Neuronal stem cell (in vitro differentiated cells): ENCODE measurements at regions not wholly inside any gene's neighbourhood (a gene's known extent, or its start where the extent isn't known, plus 50 kb on each side); places are given as distances from the start of the nearest gene placed in this dataset.
"Not testable (repeated sequence)": the region's sequence is repeated elsewhere in the genome, so short reads cannot be mapped to it uniquely, and the experiment has no call there.

Experiments
- DNase-seq: peaks from one replicate; pipeline ENCODE4 v3.0.0-alpha.2; 2013; ENCODE audit warnings: low spot score
- H2AFZ ChIP-seq: one replicate; pipeline ENCODE4 v1.6.1; 2013; ENCODE audit warnings: mild to moderate bottlenecking, low read length, inconsistent platforms
- H2AK5ac ChIP-seq: 2 replicates; pipeline ENCODE4 v1.6.1; 2013; ENCODE audit warnings: low read depth, mild to moderate bottlenecking, inconsistent platforms, low read length, moderate library complexity, mixed read lengths
- H2BK120ac ChIP-seq: 2 replicates; pipeline ENCODE4 v1.6.1; 2013; ENCODE audit warnings: low read depth, mild to moderate bottlenecking, inconsistent platforms, low read length, moderate library complexity, mixed read lengths
- H2BK12ac ChIP-seq: one replicate; pipeline ENCODE4 v1.6.1; 2013; ENCODE audit warnings: low read length, inconsistent platforms
- H2BK15ac ChIP-seq: 2 replicates; pipeline ENCODE4 v1.6.1; 2013; ENCODE audit warnings: mild to moderate bottlenecking, low read length, inconsistent platforms, mixed read lengths
- H2BK5ac ChIP-seq: one replicate; pipeline ENCODE4 v1.6.1; 2013; ENCODE audit warnings: inconsistent platforms, mild to moderate bottlenecking, low read length, moderate library complexity
- H3K14ac ChIP-seq: one replicate; pipeline ENCODE4 v1.6.1; 2013; ENCODE audit warnings: low read length, inconsistent platforms
- H3K18ac ChIP-seq: 2 replicates; pipeline ENCODE4 v1.6.1; 2013; ENCODE audit warnings: low read length, inconsistent platforms
- H3K23ac ChIP-seq: 2 replicates; pipeline ENCODE4 v1.6.1; 2013; ENCODE audit warnings: low read depth, mild to moderate bottlenecking, mixed read lengths, low read length, inconsistent platforms; ENCODE audit not compliant: poor library complexity
- H3K27ac ChIP-seq: replicated peaks from 3 replicates; pipeline ENCODE4 v1.5.1; 2013; ENCODE audit warnings: low read length, inconsistent platforms
- H3K27me3 ChIP-seq, 3 experiments: 2 replicates each; pipeline ENCODE4 v1.6.1; 2013; ENCODE audit warnings: low read length in 3 of 3, mild to moderate bottlenecking in 2 of 3, inconsistent platforms in 1 of 3, low read depth in 1 of 3, mixed read lengths in 1 of 3, moderate library complexity in 1 of 3; ENCODE audit not compliant: control insufficient read depth in 3 of 3, insufficient read depth in 3 of 3
- H3K36me3 ChIP-seq, 2 donors: replicated peaks in 1 of 2; 2 replicates each; pipeline ENCODE4 v1.6.1; 2013; ENCODE audit warnings: low read length in 2 of 2; ENCODE audit not compliant: control insufficient read depth in 2 of 2, insufficient read depth in 2 of 2
- H3K4ac ChIP-seq: 2 replicates; pipeline ENCODE4 v1.6.1; 2013; ENCODE audit warnings: inconsistent platforms, mild to moderate bottlenecking, low read length, moderate library complexity
- H3K4me1 ChIP-seq, 2 donors: 1 replicate in 1 of 2; 2 replicates in 1 of 2; pipeline ENCODE4 v1.6.1; 2013; ENCODE audit warnings: low read length in 2 of 2, low read depth in 1 of 2; ENCODE audit not compliant: control insufficient read depth in 2 of 2, insufficient read depth in 1 of 2
- H3K4me2 ChIP-seq: one replicate; pipeline ENCODE4 v1.6.1; 2013; ENCODE audit warnings: mild to moderate bottlenecking, low read length, inconsistent platforms; ENCODE audit not compliant: insufficient read depth, poor library complexity, severe bottlenecking
- H3K4me3 ChIP-seq, 2 donors: 2 replicates each; pipeline ENCODE4 v1.5.1; 2013; ENCODE audit warnings: low read length in 2 of 2, mild to moderate bottlenecking in 2 of 2, inconsistent platforms in 1 of 2, moderate library complexity in 1 of 2
- H3K79me1 ChIP-seq: one replicate; pipeline ENCODE4 v1.6.1; 2013; ENCODE audit warnings: low read depth, mild to moderate bottlenecking, inconsistent platforms, low read length, moderate library complexity
- H3K9ac ChIP-seq: one replicate; pipeline ENCODE4 v1.6.1; 2013; ENCODE audit warnings: mild to moderate bottlenecking, low read depth, low read length, inconsistent platforms; ENCODE audit not compliant: poor library complexity
- H3K9me3 ChIP-seq, 2 donors: replicated peaks in 1 of 2; 2 replicates each; pipeline versions ENCODE3 to v1.6.1; 2013; ENCODE audit warnings: low read length in 2 of 2, mild to moderate bottlenecking in 2 of 2, inconsistent platforms in 1 of 2, low read depth in 1 of 2, mixed read lengths in 1 of 2, moderate library complexity in 1 of 2; ENCODE audit not compliant: control insufficient read depth in 2 of 2, insufficient read depth in 1 of 2
- H4K8ac ChIP-seq: one replicate; pipeline ENCODE4 v1.6.1; 2013; ENCODE audit warnings: low read depth, mild to moderate bottlenecking, inconsistent platforms, low read length, moderate library complexity
- H4K91ac ChIP-seq: one replicate; pipeline ENCODE4 v1.6.1; 2013; ENCODE audit warnings: low read length, low read depth, mild to moderate bottlenecking, inconsistent platforms; ENCODE audit not compliant: poor library complexity
- WGBS, 2 donors: extraction: QIAGEN DNeasy Blood & Tissue Kit; methylation state at CpG; one replicate each; pipeline ENCODE4 v1.1.7; 2013; ENCODE audit warnings: missing lambda C conversion rate in 2 of 2, mixed read lengths in 1 of 2; ENCODE audit not compliant: insufficient read length in 2 of 2, insufficient replicate concordance in 1 of 2; ENCODE audit errors: extremely low coverage in 2 of 2; 5-methylcytosine and 5-hydroxymethylcytosine counted together

- WGBS, 2 donors, result no CpG with 5 or more reads among the region's 13 CpGs
- Histone ChIP-seq H4K8ac (no peak overlapping the region), H4K91ac (no peak overlapping the region), H3K9me3 (peaks cover 4% of the 10 kb centered on the region in 2 donors), H2BK15ac (no peak overlapping the region), H3K27me3 (no peaks in the 10 kb centered on the region), H3K4me2 (no peak overlapping the region), H3K4me1 (no peaks in the 10 kb centered on the region), H2AFZ (no peak overlapping the region), H3K27ac (no peak overlapping the region), H3K4ac (no peak overlapping the region), H3K9ac (no peak overlapping the region), H2BK120ac (no peak overlapping the region), H3K79me1 (no peaks in the 10 kb centered on the region), H3K14ac (no peak overlapping the region), H3K23ac (no peak overlapping the region), H3K4me3 (no peak overlapping the region), H2BK12ac (no peak overlapping the region), H3K18ac (no peak overlapping the region), H2AK5ac (no peak overlapping the region), H3K36me3 (no peaks in the 10 kb centered on the region), H2BK5ac (no peak overlapping the region)
- DNase-seq, result no peak
Measured at GRCh38 chr2:186381573-186381972, 104.5 kb upstream of the ZC3H15 start.

DNA sequence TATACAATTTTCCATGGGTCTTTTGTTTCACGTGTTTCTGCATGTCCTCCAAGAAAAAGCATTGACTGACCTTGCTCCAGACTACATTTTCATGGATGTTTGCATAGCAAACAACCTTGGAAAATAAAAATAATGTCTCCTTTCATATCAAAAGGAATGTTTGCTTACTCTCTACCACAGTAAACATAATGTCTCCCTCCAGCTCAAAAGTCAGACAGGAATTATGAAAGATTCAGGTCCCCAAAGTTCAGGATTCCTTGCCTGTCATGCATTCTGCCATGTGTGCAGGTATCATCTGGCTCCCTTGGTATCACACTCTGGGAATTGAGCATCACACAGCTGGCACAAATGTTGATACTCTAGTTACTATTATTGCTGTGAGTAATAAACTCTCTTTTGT lies 103.1 kb upstream of the ZC3H15 start:
- Histone ChIP-seq H3K9ac (no peak overlapping the region), H2BK15ac (no peak overlapping the region), H3K4ac (no peak overlapping the region)

GRCh38 chr2:186384226-186384625 lies 101.8 kb upstream of the ZC3H15 start:
- no peak overlapping the region for H2AFZ ChIP-seq
- no peak overlapping the region for H2BK5ac ChIP-seq
- H4K8ac ChIP-seq, result no peak overlapping the region
- no peak overlapping the region for H3K14ac ChIP-seq
- H3K79me1 ChIP-seq, result no peaks in the 10 kb centered on the region
- H3K4ac ChIP-seq, result no peak overlapping the region
- no peak overlapping the region for H2BK15ac ChIP-seq
- H3K36me3 ChIP-seq, result no peaks in the 10 kb centered on the region
- H3K4me3 ChIP-seq, result no peak overlapping the region
- no peak overlapping the region for H2AK5ac ChIP-seq
- H3K4me2 ChIP-seq, result no peak overlapping the region
- H2BK12ac ChIP-seq, result no peak overlapping the region
- no peaks in the 10 kb centered on the region for H3K27me3 ChIP-seq
- H3K27ac ChIP-seq, result no peak overlapping the region
- no peak overlapping the region for H3K9ac ChIP-seq
- H3K9me3 ChIP-seq, result peaks cover 4% of the 10 kb centered on the region in 2 donors
- no peak overlapping the region for H3K18ac ChIP-seq
- no peak overlapping the region for H3K23ac ChIP-seq
- DNase-seq, result no peak
- no peaks in the 10 kb centered on the region for H3K4me1 ChIP-seq
- no peak overlapping the region for H2BK120ac ChIP-seq
- no peak overlapping the region for H4K91ac ChIP-seq

More for the DNA sequence above, 103.1 kb upstream of the ZC3H15 start:
- Histone ChIP-seq H3K79me1 (no peaks in the 10 kb centered on the region), H3K27ac (no peak overlapping the region), H3K36me3 (no peaks in the 10 kb centered on the region), H3K14ac (no peak overlapping the region), H3K23ac (no peak overlapping the region), H2BK5ac (no peak overlapping the region), H3K4me2 (no peak overlapping the region), H2BK12ac (no peak overlapping the region), H4K91ac (no peak overlapping the region), H2AK5ac (no peak overlapping the region), H3K9me3 (peaks cover 4% of the 10 kb centered on the region in 2 donors), H2AFZ (no peak overlapping the region), H3K4me3 (no peak overlapping the region), H3K27me3 (no peaks in the 10 kb centered on the region), H4K8ac (no peak overlapping the region), H3K4me1 (no peaks in the 10 kb centered on the region), H2BK120ac (no peak overlapping the region), H3K18ac (no peak overlapping the region)
- WGBS, 2 donors, result no CpG with 5 or more reads among the region's 1 CpG
- DNase-seq, result no peak

- H3K4me2 ChIP-seq, H3K4me3 ChIP-seq, H2BK5ac ChIP-seq, H2BK12ac ChIP-seq, H4K91ac ChIP-seq, H2BK120ac ChIP-seq, H3K36me3 ChIP-seq, H3K4ac ChIP-seq, H3K23ac ChIP-seq, H3K9me3 ChIP-seq, H3K27me3 ChIP-seq, H3K18ac ChIP-seq, DNase-seq, H2BK15ac ChIP-seq, H3K27ac ChIP-seq, H4K8ac ChIP-seq, H3K4me1 ChIP-seq, H3K14ac ChIP-seq, H2AFZ ChIP-seq, H2AK5ac ChIP-seq, H3K9ac ChIP-seq, H3K79me1 ChIP-seq: not testable (repeated sequence)
- no CpG with 5 or more reads among the region's 4 CpGs for WGBS, 2 donors
Measured at GRCh38 chr2:186385638-186386201, 100.3 kb upstream of the ZC3H15 start.
